GM13976 (cell line): ENCODE measurements at regions not wholly inside any gene's neighbourhood (a gene's known extent, or its start where the extent isn't known, plus 50 kb on each side); places are given as distances from the start of the nearest gene placed in this dataset.

Experiments used
- DNase-seq: peaks from one replicate; pipeline ENCODE4 v3.0.0; 2012; ENCODE audit warnings: low spot score
- in situ Hi-C: fragments of 300-500 bp; cut with MboI; formaldehyde crosslinking; loops from one replicate; pipeline ENCODE4 v1.12.0; 2022; ENCODE audit warnings: low sequenced_read_pairs, mixed read lengths, inconsistent platforms; ENCODE audit not compliant: unreplicated experiment
- TF ChIP-seq, protein P1 (sequence below): IDR thresholded peaks from 2 replicates; pipeline ENCODE4 v1.5.1; 2012; ENCODE audit warnings: borderline replicate concordance, mild to moderate bottlenecking; ENCODE audit not compliant: insufficient read depth; ENCODE audit errors: extremely low read depth, missing control alignments, control extremely low read depth

DNA sequence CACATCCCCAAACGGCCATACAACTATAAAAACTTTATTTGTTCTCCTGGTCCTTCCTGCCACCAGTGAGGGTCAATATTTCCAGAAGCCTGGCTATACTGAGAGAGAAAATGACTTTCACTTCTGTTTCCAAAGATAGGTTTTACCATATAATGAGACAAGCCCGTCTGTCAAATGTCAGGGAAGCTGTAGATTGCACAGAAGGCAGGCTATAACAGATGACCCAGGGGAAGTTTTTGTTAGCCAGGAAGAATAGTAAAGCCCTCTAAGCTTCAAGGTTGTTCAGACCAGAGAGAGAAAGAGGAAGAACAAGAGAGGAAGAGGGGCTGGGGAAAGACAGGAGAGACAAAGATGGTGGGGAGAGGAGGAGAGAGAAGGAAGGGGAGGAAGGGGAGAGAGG, 217.5 kb downstream of the GBA3 start:
- no peak for DNase-seq
- in situ Hi-C loops: no loop called here
- TF ChIP-seq, protein P1, sequence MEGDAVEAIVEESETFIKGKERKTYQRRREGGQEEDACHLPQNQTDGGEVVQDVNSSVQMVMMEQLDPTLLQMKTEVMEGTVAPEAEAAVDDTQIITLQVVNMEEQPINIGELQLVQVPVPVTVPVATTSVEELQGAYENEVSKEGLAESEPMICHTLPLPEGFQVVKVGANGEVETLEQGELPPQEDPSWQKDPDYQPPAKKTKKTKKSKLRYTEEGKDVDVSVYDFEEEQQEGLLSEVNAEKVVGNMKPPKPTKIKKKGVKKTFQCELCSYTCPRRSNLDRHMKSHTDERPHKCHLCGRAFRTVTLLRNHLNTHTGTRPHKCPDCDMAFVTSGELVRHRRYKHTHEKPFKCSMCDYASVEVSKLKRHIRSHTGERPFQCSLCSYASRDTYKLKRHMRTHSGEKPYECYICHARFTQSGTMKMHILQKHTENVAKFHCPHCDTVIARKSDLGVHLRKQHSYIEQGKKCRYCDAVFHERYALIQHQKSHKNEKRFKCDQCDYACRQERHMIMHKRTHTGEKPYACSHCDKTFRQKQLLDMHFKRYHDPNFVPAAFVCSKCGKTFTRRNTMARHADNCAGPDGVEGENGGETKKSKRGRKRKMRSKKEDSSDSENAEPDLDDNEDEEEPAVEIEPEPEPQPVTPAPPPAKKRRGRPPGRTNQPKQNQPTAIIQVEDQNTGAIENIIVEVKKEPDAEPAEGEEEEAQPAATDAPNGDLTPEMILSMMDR: no peak

DNA sequence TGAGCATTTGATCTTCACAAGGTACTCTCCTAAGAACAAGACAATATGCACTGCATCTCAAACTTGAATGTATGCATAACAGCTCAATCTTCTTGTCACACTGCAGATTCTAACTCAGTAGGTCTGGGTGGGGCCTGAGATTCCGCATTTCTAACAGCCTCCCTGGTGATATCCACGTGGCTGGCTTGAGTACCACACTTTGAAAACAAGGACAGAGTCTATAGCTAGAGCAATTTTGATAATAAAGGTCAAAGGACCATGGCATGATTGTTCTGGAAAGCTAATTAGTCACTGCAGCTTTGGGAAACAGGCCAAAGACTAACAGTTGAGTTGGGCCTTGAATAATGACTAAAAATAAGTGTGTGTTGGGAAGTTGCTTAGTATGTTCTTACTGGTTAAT, 213.3 kb downstream of the GBA3 start:
- DNase-seq: no peak
- in situ Hi-C loops: no loop called here
- TF ChIP-seq, protein P1: no peak

DNA sequence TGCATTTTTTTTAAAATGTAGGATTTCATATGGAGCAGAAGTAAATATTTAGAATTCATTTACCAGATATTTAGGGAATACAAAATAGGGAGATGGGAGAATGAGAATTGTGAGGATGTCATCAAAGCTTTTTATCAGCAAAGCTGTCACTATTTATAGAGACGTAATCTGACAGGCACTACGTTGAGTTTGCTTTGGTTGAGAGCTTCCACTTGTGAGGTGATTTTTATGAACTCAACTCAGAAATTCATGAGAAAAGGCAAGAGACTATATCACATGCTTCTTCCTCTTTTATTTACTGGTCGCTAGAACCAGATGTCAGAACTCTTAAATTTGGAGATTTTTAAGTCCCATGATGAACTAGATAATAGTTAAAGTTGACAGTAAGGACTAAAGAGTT, 211.2 kb downstream of the GBA3 start:
- TF ChIP-seq, protein P1: no peak
- in situ Hi-C loops: no loop called here
- DNase-seq: no peak

DNA sequence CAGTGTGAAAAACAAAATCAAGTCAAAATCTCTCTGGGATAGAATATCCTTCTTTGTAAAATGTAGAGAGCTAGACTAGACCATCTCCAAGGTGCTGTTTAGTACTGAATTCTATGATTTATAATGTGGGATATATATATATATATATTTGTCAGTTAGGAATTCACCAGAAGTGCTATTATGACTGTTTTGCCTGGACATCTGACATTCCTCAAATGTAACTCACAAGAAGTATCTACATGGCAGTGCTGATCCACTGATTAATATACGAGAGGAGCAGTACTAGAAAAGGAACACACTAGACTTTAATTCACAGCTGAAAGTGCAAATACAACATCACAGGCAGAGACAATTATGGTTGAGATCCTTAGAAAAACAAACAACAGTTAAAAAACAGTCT, 208.9 kb downstream of the GBA3 start:
- in situ Hi-C loops: no loop called here
- no peak for DNase-seq
- TF ChIP-seq, protein P1: no peak

DNA sequence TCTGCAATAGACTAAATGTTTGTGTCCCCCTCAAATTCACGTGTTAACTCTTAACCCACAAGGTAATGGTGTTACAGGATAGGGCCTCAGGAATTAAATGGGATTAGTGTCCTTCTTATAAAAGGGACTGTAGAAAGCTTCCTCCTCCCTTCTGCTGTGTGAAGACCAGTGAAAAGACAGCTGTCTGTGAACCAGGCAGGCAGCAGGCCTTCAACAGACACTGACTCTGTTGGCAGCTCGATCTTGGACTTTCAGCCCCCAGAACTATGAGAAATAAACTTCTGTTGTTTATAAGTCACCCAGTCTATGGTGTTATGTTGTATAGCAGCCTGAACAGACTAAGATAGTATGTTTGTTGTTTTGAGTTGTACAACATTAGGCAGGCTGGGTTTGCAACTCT, 208.1 kb downstream of the GBA3 start:
- in situ Hi-C loops: no loop called here
- DNase-seq: no peak
- TF ChIP-seq, protein P1: no peak

DNA sequence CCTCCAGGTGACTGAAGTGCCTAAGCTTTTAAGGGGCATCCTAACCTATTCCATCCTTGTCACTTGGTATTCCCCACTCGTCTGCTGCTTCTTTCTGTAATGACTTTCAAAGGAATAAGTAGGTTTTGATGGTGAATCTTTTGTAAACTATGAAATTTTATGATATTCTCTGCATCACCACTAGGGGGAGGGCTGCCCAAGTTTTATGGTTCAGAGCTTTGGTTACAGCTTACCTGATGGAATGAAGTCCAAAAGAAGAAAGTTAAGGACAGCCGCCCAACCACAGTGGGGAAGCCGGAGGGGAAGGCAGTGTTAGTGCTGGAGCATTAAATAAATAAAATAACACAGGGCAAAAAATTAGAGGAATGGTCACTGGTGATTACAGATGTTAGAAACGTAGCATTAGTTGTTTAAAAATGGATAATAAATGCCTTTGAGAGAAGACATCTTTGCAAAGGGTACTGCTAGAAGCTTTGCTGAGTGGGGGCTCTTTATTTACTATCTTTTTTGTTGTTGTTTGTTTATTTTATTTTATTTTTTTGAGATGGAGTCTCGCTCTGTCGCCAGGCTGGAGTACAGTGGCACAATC, 204.9 kb downstream of the GBA3 start:
- in situ Hi-C loops: loop anchor here (25.0 kb wide), 1 partner anchor 1515 kb away; no protein-coding TSS in a partner anchor
- TF ChIP-seq, protein P1: peak; percentile 48
- DNase-seq: peak; percentile 30

DNA sequence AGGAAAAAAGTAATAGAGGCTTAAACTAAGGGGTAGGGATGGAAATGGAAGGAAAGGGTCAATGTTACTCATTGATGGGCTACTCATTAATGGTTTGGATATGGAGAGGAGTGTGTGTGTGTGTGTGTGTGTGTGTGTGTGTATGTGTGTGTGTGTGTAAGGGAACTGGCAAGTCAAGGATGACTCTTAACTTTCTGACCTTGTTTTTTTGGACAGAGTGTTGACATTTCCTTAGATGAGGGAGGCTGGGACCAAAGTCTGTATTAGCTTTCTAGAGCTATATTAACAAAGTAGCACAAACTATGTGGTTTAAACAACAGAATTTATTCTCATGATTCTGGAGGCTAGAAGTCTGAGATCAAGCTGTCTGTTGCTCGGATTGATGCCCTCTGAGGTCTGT, 202.7 kb downstream of the GBA3 start:
- in situ Hi-C loops: loop anchor here (25.0 kb wide), 1 partner anchor 1517 kb away; no protein-coding TSS in a partner anchor
- no peak for DNase-seq
- TF ChIP-seq, protein P1: no peak
